ENCODE measurements at regions not wholly inside any gene's neighbourhood (a gene's known extent, or its start where the extent isn't known, plus 50 kb on each side); places are given as distances from the start of the nearest gene placed in this dataset.

GRCh38 chr2:104561251-104561650 is 292.7 kb upstream of the POU3F3 start:
- no peak overlapping the region for H3K4ac ChIP-seq (ENCODE audit: low read depth, low read length)
- H3K79me1 ChIP-seq (ENCODE audit: insufficient read depth, low read depth, low read length, poor library complexity, severe bottlenecking): no peaks in the 10 kb centered on the region
- no peak overlapping the region for H4K5ac ChIP-seq (ENCODE audit: insufficient read length, low read depth, low read length)
- WGBS (ENCODE audit: extremely low coverage, insufficient read length, low lambda C conversion rate): no CpG with 5 or more reads among the region's 8 CpGs
- no peak for TF ChIP-seq CTCF (conservative IDR thresholded peaks at IDR 0.05)
- H3K36me3 Mint-ChIP-seq (ENCODE audit: insufficient read depth in 1 of 3, low read depth in 3 of 3): no peaks in the 10 kb centered on the region; a peak in 1 of 7 replicates
- no peaks in the 10 kb centered on the region for H3K27me3 ChIP-seq (ENCODE audit: insufficient read depth, low read length)
- H2BK5ac ChIP-seq (ENCODE audit: insufficient read length, low read length): no peak overlapping the region
- H3K4me2 ChIP-seq (ENCODE audit: insufficient read depth, insufficient read length, low read length): no peak overlapping the region
- H2BK12ac ChIP-seq (ENCODE audit: insufficient read length, low read depth, low read length): no peak overlapping the region
- H4K8ac ChIP-seq (replicated peaks; ENCODE audit: insufficient read length, low read depth, low read length): no peak overlapping the region
- no peaks in the 10 kb centered on the region for H3K27me3 Mint-ChIP-seq (ENCODE audit: low read depth)
- DNase-seq: no peak
- H3K9me3 Mint-ChIP-seq: peaks cover 0 to 3% of the 10 kb centered on the region in 2 experiments; a peak in 1 of 5 replicates
- no peaks in the 10 kb centered on the region for H4K20me1 ChIP-seq (ENCODE audit: control insufficient read depth, insufficient read depth, insufficient read length)
- H3K23me2 ChIP-seq (ENCODE audit: insufficient read length, low read depth, low read length, poor library complexity, severe bottlenecking): no peaks in the 10 kb centered on the region
- H2AK5ac ChIP-seq (ENCODE audit: insufficient read length, low read length): no peak overlapping the region
- H3K14ac ChIP-seq (ENCODE audit: insufficient read depth, low read length): no peak overlapping the region
- no peak overlapping the region for H2BK120ac ChIP-seq (ENCODE audit: low read depth, low read length, poor library complexity, severe bottlenecking)
- H3K9ac ChIP-seq (ENCODE audit: extremely low read depth, insufficient read length, low read length): no peak overlapping the region
- no peak overlapping the region for H4K91ac ChIP-seq (ENCODE audit: insufficient read length, low read depth, low read length)
- H3K4me1 Mint-ChIP-seq: peaks cover 6 to 10% of the 10 kb centered on the region in 2 experiments; a peak in 3 of 4 replicates
- no peaks in the 10 kb centered on the region for H3K4me1 ChIP-seq (ENCODE audit: insufficient read depth, low read length)
- H2BK15ac ChIP-seq (ENCODE audit: low read depth, low read length): no peak overlapping the region
- no peak overlapping the region for H3K18ac ChIP-seq (ENCODE audit: insufficient read length, low read depth, low read length)
- H3K23ac ChIP-seq (ENCODE audit: insufficient read length, low read depth, low read length): no peak overlapping the region
- H3K27ac ChIP-seq (ENCODE audit: insufficient read length, low read depth, low read length): no peak overlapping the region
- H3K4me3 Mint-ChIP-seq: no peak overlapping the region
- no peaks in the 10 kb centered on the region for H3K79me2 ChIP-seq (ENCODE audit: insufficient read depth, low read length)
- no peak overlapping the region for H2BK20ac ChIP-seq (ENCODE audit: low read depth, low read length, poor library complexity, severe bottlenecking)
- H3K9me3 ChIP-seq (ENCODE audit: control insufficient read depth, low read depth, low read length): no peaks in the 10 kb centered on the region
- no peak overlapping the region for H2AFZ ChIP-seq (ENCODE audit: low read length)
- H3K27ac Mint-ChIP-seq: no peak overlapping the region
- H3K56ac ChIP-seq (ENCODE audit: insufficient read length, low read depth, low read length): no peak overlapping the region
- no peak overlapping the region for H3T11ph ChIP-seq (ENCODE audit: low read length)

All from H9 (cell line).